ENCODE measurements at regions not wholly inside any gene's neighbourhood (a gene's known extent, or its start where the extent isn't known, plus 50 kb on each side); places are given as distances from the start of the nearest gene placed in this dataset.

DNA sequence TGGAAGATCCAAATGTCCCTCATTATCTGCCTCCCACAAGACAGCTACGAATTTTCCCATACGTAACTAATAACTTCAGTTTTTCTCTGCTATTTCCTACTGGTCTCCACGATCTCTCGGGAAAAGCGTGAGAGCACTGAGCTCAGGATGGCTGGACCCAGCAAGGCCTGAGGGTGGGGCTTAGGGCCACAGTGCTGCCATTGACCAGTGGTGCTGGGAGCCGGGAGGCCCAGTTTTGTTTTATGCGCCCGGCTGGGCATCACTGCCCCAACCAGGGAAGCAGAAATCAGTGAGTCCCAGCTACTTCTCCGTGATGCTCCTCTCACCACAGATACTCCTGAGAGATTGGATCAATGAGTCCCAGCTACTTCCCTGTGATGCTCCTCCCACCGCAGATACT, 238.4 kb downstream of the LY86 start:
- Mint-ChIP-seq H3K4me3 (no peak overlapping the region), H3K4me1 (peaks cover 21 to 27% of the 10 kb centered on the region in 2 experiments), H3K27ac (no peak overlapping the region), H3K36me3 (ENCODE audit: insufficient read depth in 1 of 3, low read depth in 3 of 3) (no peaks in the 10 kb centered on the region), H3K9me3 (no peaks in the 10 kb centered on the region; a peak in 1 of 5 replicates), H3K27me3 (ENCODE audit: low read depth) (peaks cover 7% of the 10 kb centered on the region)
- H2BK5ac ChIP-seq (ENCODE audit: insufficient read length, low read length) = no peak overlapping the region
- no peak overlapping the region for H3K27ac ChIP-seq (ENCODE audit: insufficient read length, low read depth, low read length)
- no peak overlapping the region for H3K23ac ChIP-seq (ENCODE audit: insufficient read length, low read depth, low read length)
- no CpG with 5 or more reads among the region's 10 CpGs for WGBS (ENCODE audit: extremely low coverage, insufficient read length, low lambda C conversion rate)
- H3K4me2 ChIP-seq (ENCODE audit: insufficient read depth, insufficient read length, low read length) = no peak overlapping the region
- H2AFZ ChIP-seq (ENCODE audit: low read length) = no peak overlapping the region
- TF ChIP-seq, protein P1, sequence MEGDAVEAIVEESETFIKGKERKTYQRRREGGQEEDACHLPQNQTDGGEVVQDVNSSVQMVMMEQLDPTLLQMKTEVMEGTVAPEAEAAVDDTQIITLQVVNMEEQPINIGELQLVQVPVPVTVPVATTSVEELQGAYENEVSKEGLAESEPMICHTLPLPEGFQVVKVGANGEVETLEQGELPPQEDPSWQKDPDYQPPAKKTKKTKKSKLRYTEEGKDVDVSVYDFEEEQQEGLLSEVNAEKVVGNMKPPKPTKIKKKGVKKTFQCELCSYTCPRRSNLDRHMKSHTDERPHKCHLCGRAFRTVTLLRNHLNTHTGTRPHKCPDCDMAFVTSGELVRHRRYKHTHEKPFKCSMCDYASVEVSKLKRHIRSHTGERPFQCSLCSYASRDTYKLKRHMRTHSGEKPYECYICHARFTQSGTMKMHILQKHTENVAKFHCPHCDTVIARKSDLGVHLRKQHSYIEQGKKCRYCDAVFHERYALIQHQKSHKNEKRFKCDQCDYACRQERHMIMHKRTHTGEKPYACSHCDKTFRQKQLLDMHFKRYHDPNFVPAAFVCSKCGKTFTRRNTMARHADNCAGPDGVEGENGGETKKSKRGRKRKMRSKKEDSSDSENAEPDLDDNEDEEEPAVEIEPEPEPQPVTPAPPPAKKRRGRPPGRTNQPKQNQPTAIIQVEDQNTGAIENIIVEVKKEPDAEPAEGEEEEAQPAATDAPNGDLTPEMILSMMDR (conservative IDR thresholded peaks at IDR 0.05) = no peak
- H4K91ac ChIP-seq (ENCODE audit: insufficient read length, low read depth, low read length) = no peak overlapping the region
- H3K23me2 ChIP-seq (ENCODE audit: insufficient read length, low read depth, low read length, poor library complexity, severe bottlenecking) = no peaks in the 10 kb centered on the region
- H3K4me1 ChIP-seq (ENCODE audit: insufficient read depth, low read length) = peaks cover 4% of the 10 kb centered on the region; the same call in 1 of the 2 replicates
- no peaks in the 10 kb centered on the region for H3K79me1 ChIP-seq (ENCODE audit: insufficient read depth, low read depth, low read length, poor library complexity, severe bottlenecking)
- DNase-seq = no peak
- H3K9ac ChIP-seq (ENCODE audit: extremely low read depth, insufficient read length, low read length) = no peak overlapping the region
- no peak overlapping the region for H3K4ac ChIP-seq (ENCODE audit: low read depth, low read length)
- no peak overlapping the region for H3K18ac ChIP-seq (ENCODE audit: insufficient read length, low read depth, low read length)
- no peak overlapping the region for H3T11ph ChIP-seq (ENCODE audit: low read length)
- no peak overlapping the region for H3K14ac ChIP-seq (ENCODE audit: insufficient read depth, low read length)
- H3K27me3 ChIP-seq (ENCODE audit: insufficient read depth, low read length) = no peaks in the 10 kb centered on the region
- H3K79me2 ChIP-seq (ENCODE audit: insufficient read depth, low read length) = no peaks in the 10 kb centered on the region
- H2AK5ac ChIP-seq (ENCODE audit: insufficient read length, low read length) = no peak overlapping the region
- no peak overlapping the region for H2BK12ac ChIP-seq (ENCODE audit: insufficient read length, low read depth, low read length)
- no peaks in the 10 kb centered on the region for H4K20me1 ChIP-seq (ENCODE audit: control insufficient read depth, insufficient read depth, insufficient read length)
- H2BK20ac ChIP-seq (ENCODE audit: low read depth, low read length, poor library complexity, severe bottlenecking) = no peak overlapping the region
- H4K8ac ChIP-seq (replicated peaks; ENCODE audit: insufficient read length, low read depth, low read length) = no peak overlapping the region
- H2BK15ac ChIP-seq (ENCODE audit: low read depth, low read length) = no peak overlapping the region
- H3K56ac ChIP-seq (ENCODE audit: insufficient read length, low read depth, low read length) = no peak overlapping the region
- no peak overlapping the region for H4K5ac ChIP-seq (ENCODE audit: insufficient read length, low read depth, low read length)
- H3K9me3 ChIP-seq (ENCODE audit: control insufficient read depth, low read depth, low read length) = no peaks in the 10 kb centered on the region
- no peak overlapping the region for H2BK120ac ChIP-seq (ENCODE audit: low read depth, low read length, poor library complexity, severe bottlenecking)
